ENCODE measurements at regions not wholly inside any gene's neighbourhood (a gene's known extent, or its start where the extent isn't known, plus 50 kb on each side); places are given as distances from the start of the nearest gene placed in this dataset.

- no peaks in the 10 kb centered on the region for H3K36me3 ChIP-seq (ENCODE audit: insufficient read depth, low read length)
- no peak for TF ChIP-seq EZH2 (IDR thresholded peaks at IDR 0.05; ENCODE audit: borderline replicate concordance, low read length)
- TF ChIP-seq, protein P1, sequence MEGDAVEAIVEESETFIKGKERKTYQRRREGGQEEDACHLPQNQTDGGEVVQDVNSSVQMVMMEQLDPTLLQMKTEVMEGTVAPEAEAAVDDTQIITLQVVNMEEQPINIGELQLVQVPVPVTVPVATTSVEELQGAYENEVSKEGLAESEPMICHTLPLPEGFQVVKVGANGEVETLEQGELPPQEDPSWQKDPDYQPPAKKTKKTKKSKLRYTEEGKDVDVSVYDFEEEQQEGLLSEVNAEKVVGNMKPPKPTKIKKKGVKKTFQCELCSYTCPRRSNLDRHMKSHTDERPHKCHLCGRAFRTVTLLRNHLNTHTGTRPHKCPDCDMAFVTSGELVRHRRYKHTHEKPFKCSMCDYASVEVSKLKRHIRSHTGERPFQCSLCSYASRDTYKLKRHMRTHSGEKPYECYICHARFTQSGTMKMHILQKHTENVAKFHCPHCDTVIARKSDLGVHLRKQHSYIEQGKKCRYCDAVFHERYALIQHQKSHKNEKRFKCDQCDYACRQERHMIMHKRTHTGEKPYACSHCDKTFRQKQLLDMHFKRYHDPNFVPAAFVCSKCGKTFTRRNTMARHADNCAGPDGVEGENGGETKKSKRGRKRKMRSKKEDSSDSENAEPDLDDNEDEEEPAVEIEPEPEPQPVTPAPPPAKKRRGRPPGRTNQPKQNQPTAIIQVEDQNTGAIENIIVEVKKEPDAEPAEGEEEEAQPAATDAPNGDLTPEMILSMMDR (IDR thresholded peaks at IDR 0.05; ENCODE audit: low read length): no peak
- no peaks in the 10 kb centered on the region for H3K79me2 ChIP-seq (ENCODE audit: insufficient read depth, low read length)
- H3F3A ChIP-seq (ENCODE audit: insufficient read depth, low read length): no peaks in the 10 kb centered on the region
- no peaks in the 10 kb centered on the region for H3K9me3 ChIP-seq (ENCODE audit: low read length)
- H3K4me2 ChIP-seq (ENCODE audit: low read length): no peak overlapping the region
- no peak overlapping the region for H3K4me3 ChIP-seq (ENCODE audit: low read depth, low read length, poor library complexity, severe bottlenecking)
- H3K27ac ChIP-seq (ENCODE audit: low read depth, low read length, poor library complexity, severe bottlenecking): no peak overlapping the region
- no peaks in the 10 kb centered on the region for H3K4me1 ChIP-seq (ENCODE audit: insufficient read depth, low read length, severe bottlenecking)
- no peaks in the 10 kb centered on the region for H4K20me1 ChIP-seq (ENCODE audit: insufficient read depth, low read length)
- no peak overlapping the region for H3K9ac ChIP-seq (ENCODE audit: low read length)
- no peaks in the 10 kb centered on the region for H3K27me3 ChIP-seq (ENCODE audit: insufficient read depth, low read length)
- no peaks in the 10 kb centered on the region for H3K9me2 ChIP-seq (ENCODE audit: low read depth, low read length)
- H2AFZ ChIP-seq (ENCODE audit: low read length): no peak overlapping the region
These were observed 276.0 kb upstream of the TET2 start for GRCh38 chr4:104870495-104871233.

DNA sequence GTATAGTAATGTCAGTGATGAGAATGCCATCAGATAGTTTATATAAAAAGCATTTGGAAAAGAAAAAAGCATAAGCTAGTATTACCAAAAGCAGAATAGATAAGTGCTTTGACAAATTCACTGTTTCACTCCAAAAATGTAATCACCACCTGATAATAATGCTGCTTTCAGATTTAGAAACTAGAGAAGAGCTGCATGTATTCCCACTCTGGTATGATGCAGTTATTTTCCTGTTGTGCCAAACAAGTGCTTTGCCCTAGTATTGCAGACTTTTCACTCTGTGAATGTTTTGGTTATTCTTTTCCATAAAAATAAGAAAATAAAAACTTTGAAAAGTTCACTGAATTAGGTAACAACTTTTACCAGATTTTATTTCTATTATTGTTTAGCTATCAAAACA, 267.7 kb upstream of the TET2 start:
- H3K9me2 ChIP-seq (ENCODE audit: low read depth, low read length): no peaks in the 10 kb centered on the region
- H3K27ac ChIP-seq (ENCODE audit: low read depth, low read length, poor library complexity, severe bottlenecking): no peak overlapping the region
- TF ChIP-seq EZH2 (IDR thresholded peaks at IDR 0.05; ENCODE audit: borderline replicate concordance, low read length): no peak
- TF ChIP-seq, protein P1 (IDR thresholded peaks at IDR 0.05; ENCODE audit: low read length): no peak
- no peaks in the 10 kb centered on the region for H3K36me3 ChIP-seq (ENCODE audit: insufficient read depth, low read length)
- no peaks in the 10 kb centered on the region for H4K20me1 ChIP-seq (ENCODE audit: insufficient read depth, low read length)
- no peaks in the 10 kb centered on the region for H3K79me2 ChIP-seq (ENCODE audit: insufficient read depth, low read length)
- H3K27me3 ChIP-seq (ENCODE audit: insufficient read depth, low read length): no peaks in the 10 kb centered on the region
- H3K4me2 ChIP-seq (ENCODE audit: low read length): no peak overlapping the region
- no peaks in the 10 kb centered on the region for H3K9me3 ChIP-seq (ENCODE audit: low read length)
- H3K4me1 ChIP-seq (ENCODE audit: insufficient read depth, low read length, severe bottlenecking): no peaks in the 10 kb centered on the region
- no peak overlapping the region for H3K9ac ChIP-seq (ENCODE audit: low read length)
- H2AFZ ChIP-seq (ENCODE audit: low read length): no peak overlapping the region
- H3K4me3 ChIP-seq (ENCODE audit: low read depth, low read length, poor library complexity, severe bottlenecking): no peak overlapping the region
- H3F3A ChIP-seq (ENCODE audit: insufficient read depth, low read length): no peaks in the 10 kb centered on the region

DNA sequence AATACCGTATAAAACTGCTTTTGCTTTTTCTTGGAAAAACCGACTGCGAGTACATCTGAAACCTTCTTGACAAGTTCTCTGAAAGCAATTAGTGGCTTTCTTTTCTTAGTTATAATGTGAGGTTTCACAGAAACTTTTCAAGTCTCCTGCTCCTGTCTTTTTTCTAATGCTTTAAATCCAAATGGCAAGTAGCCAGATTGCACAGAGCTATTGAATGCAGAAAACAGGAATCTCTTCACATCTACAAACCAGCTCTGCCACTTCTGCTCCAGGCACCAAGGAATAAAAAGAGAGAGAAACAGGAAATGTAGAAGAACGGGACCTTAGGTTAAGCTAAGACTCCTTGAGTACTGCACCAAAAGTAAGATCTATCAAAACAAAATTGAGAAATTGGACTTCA, 267.3 kb upstream of the TET2 start:
- Histone ChIP-seq H3K9me2 (ENCODE audit: low read depth, low read length) (no peaks in the 10 kb centered on the region), H3K4me3 (ENCODE audit: low read depth, low read length, poor library complexity, severe bottlenecking) (no peak overlapping the region), H2AFZ (ENCODE audit: low read length) (no peak overlapping the region), H3K27ac (ENCODE audit: low read depth, low read length, poor library complexity, severe bottlenecking) (no peak overlapping the region), H3K36me3 (ENCODE audit: insufficient read depth, low read length) (no peaks in the 10 kb centered on the region), H3F3A (ENCODE audit: insufficient read depth, low read length) (no peaks in the 10 kb centered on the region), H3K4me1 (ENCODE audit: insufficient read depth, low read length, severe bottlenecking) (no peaks in the 10 kb centered on the region), H3K27me3 (ENCODE audit: insufficient read depth, low read length) (no peaks in the 10 kb centered on the region), H3K4me2 (ENCODE audit: low read length) (no peak overlapping the region), H3K9me3 (ENCODE audit: low read length) (no peaks in the 10 kb centered on the region), H4K20me1 (ENCODE audit: insufficient read depth, low read length) (no peaks in the 10 kb centered on the region), H3K9ac (ENCODE audit: low read length) (no peak overlapping the region), H3K79me2 (ENCODE audit: insufficient read depth, low read length) (no peaks in the 10 kb centered on the region)
- TF ChIP-seq, protein P1 (IDR thresholded peaks at IDR 0.05; ENCODE audit: low read length): no peak
- no peak for TF ChIP-seq EZH2 (IDR thresholded peaks at IDR 0.05; ENCODE audit: borderline replicate concordance, low read length)
